ENCODE measurements at regions not wholly inside any gene's neighbourhood (a gene's known extent, or its start where the extent isn't known, plus 50 kb on each side); places are given as distances from the start of the nearest gene placed in this dataset.

- H3K36me3 Mint-ChIP-seq (ENCODE audit: low read depth, unreplicated experiment) = no peaks in the 10 kb centered on the region
- no peak overlapping the region for H3K27ac Mint-ChIP-seq (ENCODE audit: unreplicated experiment)
- peaks cover 2% of the 10 kb centered on the region for H3K4me1 Mint-ChIP-seq (ENCODE audit: unreplicated experiment)
- TF ChIP-seq CTCF (IDR thresholded peaks at IDR 0.05; ENCODE audit: unreplicated experiment) = no peak
- H3K27me3 Mint-ChIP-seq (ENCODE audit: unreplicated experiment) = peaks cover 1% of the 10 kb centered on the region
- H3K4me3 Mint-ChIP-seq (ENCODE audit: unreplicated experiment) = no peak overlapping the region
- H3K9me3 Mint-ChIP-seq (ENCODE audit: unreplicated experiment) = no peaks in the 10 kb centered on the region
- no peak for DNase-seq (ENCODE audit: low spot score)
Measured at GRCh38 chr5:159471904-159472303, 141.6 kb upstream of the IL12B start.

- H3K27ac Mint-ChIP-seq (ENCODE audit: unreplicated experiment) = no peak overlapping the region
- H3K4me1 Mint-ChIP-seq (ENCODE audit: unreplicated experiment) = peaks cover 2% of the 10 kb centered on the region
- no peak overlapping the region for H3K4me3 Mint-ChIP-seq (ENCODE audit: unreplicated experiment)
- no peaks in the 10 kb centered on the region for H3K9me3 Mint-ChIP-seq (ENCODE audit: unreplicated experiment)
- no peaks in the 10 kb centered on the region for H3K36me3 Mint-ChIP-seq (ENCODE audit: low read depth, unreplicated experiment)
- no peak for DNase-seq (ENCODE audit: low spot score)
- TF ChIP-seq CTCF (IDR thresholded peaks at IDR 0.05; ENCODE audit: unreplicated experiment) = no peak
- H3K27me3 Mint-ChIP-seq (ENCODE audit: unreplicated experiment) = peaks cover 1% of the 10 kb centered on the region
Measured at GRCh38 chr5:159475026-159475425, 144.7 kb upstream of the IL12B start.

GRCh38 chr5:159478950-159479349, 148.7 kb upstream of the IL12B start:
- DNase-seq (ENCODE audit: low spot score) = no peak
- no peak for TF ChIP-seq CTCF (IDR thresholded peaks at IDR 0.05; ENCODE audit: unreplicated experiment)
- no peaks in the 10 kb centered on the region for H3K36me3 Mint-ChIP-seq (ENCODE audit: low read depth, unreplicated experiment)
- H3K4me3 Mint-ChIP-seq (ENCODE audit: unreplicated experiment) = no peak overlapping the region
- no peak overlapping the region for H3K27ac Mint-ChIP-seq (ENCODE audit: unreplicated experiment)
- H3K4me1 Mint-ChIP-seq (ENCODE audit: unreplicated experiment) = no peaks in the 10 kb centered on the region
- peaks cover 3% of the 10 kb centered on the region for H3K27me3 Mint-ChIP-seq (ENCODE audit: unreplicated experiment)
- no peaks in the 10 kb centered on the region for H3K9me3 Mint-ChIP-seq (ENCODE audit: unreplicated experiment)

GRCh38 chr5:159480849-159481248, 150.6 kb upstream of the IL12B start:
- no peak for DNase-seq (ENCODE audit: low spot score)
- no peaks in the 10 kb centered on the region for H3K9me3 Mint-ChIP-seq (ENCODE audit: unreplicated experiment)
- no peaks in the 10 kb centered on the region for H3K4me1 Mint-ChIP-seq (ENCODE audit: unreplicated experiment)
- H3K27me3 Mint-ChIP-seq (ENCODE audit: unreplicated experiment) = peaks cover 3% of the 10 kb centered on the region
- no peak overlapping the region for H3K4me3 Mint-ChIP-seq (ENCODE audit: unreplicated experiment)
- H3K36me3 Mint-ChIP-seq (ENCODE audit: low read depth, unreplicated experiment) = no peaks in the 10 kb centered on the region
- no peak overlapping the region for H3K27ac Mint-ChIP-seq (ENCODE audit: unreplicated experiment)
- TF ChIP-seq CTCF (IDR thresholded peaks at IDR 0.05; ENCODE audit: unreplicated experiment) = no peak

GRCh38 chr5:159481751-159482150, 151.5 kb upstream of the IL12B start:
- TF ChIP-seq CTCF (IDR thresholded peaks at IDR 0.05; ENCODE audit: unreplicated experiment) = no peak
- H3K9me3 Mint-ChIP-seq (ENCODE audit: unreplicated experiment) = no peaks in the 10 kb centered on the region
- no peak overlapping the region for H3K4me3 Mint-ChIP-seq (ENCODE audit: unreplicated experiment)
- DNase-seq (ENCODE audit: low spot score) = no peak
- H3K27me3 Mint-ChIP-seq (ENCODE audit: unreplicated experiment) = peaks cover 2% of the 10 kb centered on the region
- H3K4me1 Mint-ChIP-seq (ENCODE audit: unreplicated experiment) = no peaks in the 10 kb centered on the region
- H3K27ac Mint-ChIP-seq (ENCODE audit: unreplicated experiment) = no peak overlapping the region
- H3K36me3 Mint-ChIP-seq (ENCODE audit: low read depth, unreplicated experiment) = no peaks in the 10 kb centered on the region
